BJ (cell line): ENCODE measurements at regions not wholly inside any gene's neighbourhood (a gene's known extent, or its start where the extent isn't known, plus 50 kb on each side); places are given as distances from the start of the nearest gene placed in this dataset.
"Not testable (repeated sequence)": the region's sequence is repeated elsewhere in the genome, so short reads cannot be mapped to it uniquely, and the experiment has no call there.

ENCODE experiments used
- CTCF ChIA-PET: fragments of 350-600 bp; formaldehyde crosslinking; extraction: SDS; loops from one replicate; lab custom pipeline; 2021; ENCODE audit warnings: antibody characterized with exemption, inconsistent platforms; lab: Yijun Ruan, JAX
- POLR2A ChIA-PET: fragments of 300-600 bp; sonication (Branson Sonifier 250); formaldehyde crosslinking; extraction: SDS; loops from one replicate; lab custom pipeline; 2021; ENCODE audit warnings: antibody characterized with exemption; lab: Charles Lee
- DNase-seq: peaks from one replicate; pipeline ENCODE4 v3.0.0-alpha.2; 2011; ENCODE audit warnings: low read depth
- H3K27me3 ChIP-seq: 2 replicates; pipeline ENCODE4 v1.6.0; 2011; ENCODE audit warnings: low read length; ENCODE audit not compliant: control insufficient read depth, insufficient read depth
- H3K36me3 ChIP-seq: 2 replicates; pipeline ENCODE4 v1.5.1; 2011; ENCODE audit warnings: low read length; ENCODE audit not compliant: control insufficient read depth, insufficient read depth
- H3K4me3 ChIP-seq: 2 replicates; pipeline ENCODE4 v1.5.1; 2011; ENCODE audit warnings: low read depth, mild to moderate bottlenecking, control low read depth, low read length
- TF ChIP-seq, protein P1 (sequence below): IDR thresholded peaks from 2 replicates; pipeline ENCODE4 v1.5.1; 2011; ENCODE audit warnings: low read depth, mild to moderate bottlenecking, control low read depth, inconsistent platforms, low read length, moderate library complexity; ENCODE audit not compliant: insufficient read depth

GRCh38 chr5:96113170-96113939, 151.7 kb upstream of the ELL2 start:
- no peaks in the 10 kb centered on the region for H3K27me3 ChIP-seq
- no peaks in the 10 kb centered on the region for H3K36me3 ChIP-seq
- ChIA-PET CTCF (no interaction called here), POLR2A (interaction anchor here (0.6 kb wide), 1 partner anchor 16 kb away, joined by 11 read pairs; no protein-coding TSS in a partner anchor)
- H3K4me3 ChIP-seq, result no peak overlapping the region
- TF ChIP-seq, protein P1, sequence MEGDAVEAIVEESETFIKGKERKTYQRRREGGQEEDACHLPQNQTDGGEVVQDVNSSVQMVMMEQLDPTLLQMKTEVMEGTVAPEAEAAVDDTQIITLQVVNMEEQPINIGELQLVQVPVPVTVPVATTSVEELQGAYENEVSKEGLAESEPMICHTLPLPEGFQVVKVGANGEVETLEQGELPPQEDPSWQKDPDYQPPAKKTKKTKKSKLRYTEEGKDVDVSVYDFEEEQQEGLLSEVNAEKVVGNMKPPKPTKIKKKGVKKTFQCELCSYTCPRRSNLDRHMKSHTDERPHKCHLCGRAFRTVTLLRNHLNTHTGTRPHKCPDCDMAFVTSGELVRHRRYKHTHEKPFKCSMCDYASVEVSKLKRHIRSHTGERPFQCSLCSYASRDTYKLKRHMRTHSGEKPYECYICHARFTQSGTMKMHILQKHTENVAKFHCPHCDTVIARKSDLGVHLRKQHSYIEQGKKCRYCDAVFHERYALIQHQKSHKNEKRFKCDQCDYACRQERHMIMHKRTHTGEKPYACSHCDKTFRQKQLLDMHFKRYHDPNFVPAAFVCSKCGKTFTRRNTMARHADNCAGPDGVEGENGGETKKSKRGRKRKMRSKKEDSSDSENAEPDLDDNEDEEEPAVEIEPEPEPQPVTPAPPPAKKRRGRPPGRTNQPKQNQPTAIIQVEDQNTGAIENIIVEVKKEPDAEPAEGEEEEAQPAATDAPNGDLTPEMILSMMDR, result no peak
- DNase-seq, result no peak

GRCh38 chr5:96112703-96113102, 151.1 kb upstream of the ELL2 start:
- ChIA-PET CTCF (no interaction called here), POLR2A (interaction anchor here (0.7 kb wide), 1 partner anchor 354 kb away, joined by 3 read pairs; no protein-coding TSS in a partner anchor)
- Histone ChIP-seq H3K27me3 (no peaks in the 10 kb centered on the region), H3K4me3 (no peak overlapping the region), H3K36me3 (no peaks in the 10 kb centered on the region)
- TF ChIP-seq, protein P1, result no peak
- no peak for DNase-seq

GRCh38 chr5:96112123-96112670, 150.5 kb upstream of the ELL2 start:
- Histone ChIP-seq H3K27me3 (no peaks in the 10 kb centered on the region), H3K36me3 (no peaks in the 10 kb centered on the region), H3K4me3 (no peak overlapping the region)
- ChIA-PET POLR2A (interaction anchor here (0.7 kb wide), 1 partner anchor 353 kb away, joined by 3 read pairs; no protein-coding TSS in a partner anchor), CTCF (interaction anchor here (0.5 kb wide), 1 partner anchor 161 kb away, joined by 3 read pairs; no protein-coding TSS in a partner anchor)
- no peak for DNase-seq
- TF ChIP-seq, protein P1, result no peak

DNA sequence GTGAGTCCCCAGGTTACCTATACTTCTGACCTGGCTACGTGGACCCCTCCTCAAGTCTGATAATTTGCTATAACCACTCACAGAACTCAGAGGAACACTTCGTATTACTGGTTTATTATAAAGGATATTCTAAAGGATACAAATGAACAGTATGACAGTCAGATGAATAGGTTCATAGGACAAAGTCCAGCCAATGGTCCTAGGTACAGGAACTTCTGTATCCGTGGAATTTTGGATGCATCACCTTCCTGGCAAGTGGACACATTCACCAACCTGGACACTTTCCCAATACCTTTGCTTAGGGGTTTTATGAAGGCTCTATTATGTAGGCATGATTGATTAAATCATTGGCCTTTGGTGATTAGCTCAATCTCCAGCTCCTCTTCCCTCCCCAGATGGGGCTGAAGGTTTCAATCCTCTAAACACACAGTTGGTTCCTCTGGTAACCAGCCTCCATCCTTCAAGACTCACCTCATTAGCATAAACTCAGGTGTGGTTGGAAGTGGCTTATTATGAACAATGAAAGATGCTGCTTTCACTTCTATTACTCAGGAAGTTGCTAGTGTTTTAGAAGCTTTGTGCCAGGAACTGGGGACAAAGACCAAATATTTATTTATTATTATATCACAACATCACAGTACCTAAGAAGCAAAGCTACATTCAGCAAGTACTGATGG, 149.6 kb upstream of the ELL2 start:
- no peaks in the 10 kb centered on the region for H3K27me3 ChIP-seq
- no peaks in the 10 kb centered on the region for H3K36me3 ChIP-seq
- no peak overlapping the region for H3K4me3 ChIP-seq
- ChIA-PET CTCF (interaction anchor here (0.5 to 0.9 kb wide), 2 partner anchors 45 to 160 kb away, joined by 3 to 7 read pairs; no protein-coding TSS in a partner anchor), POLR2A (no interaction called here)
- TF ChIP-seq, protein P1, result no peak
- no peak for DNase-seq

DNA sequence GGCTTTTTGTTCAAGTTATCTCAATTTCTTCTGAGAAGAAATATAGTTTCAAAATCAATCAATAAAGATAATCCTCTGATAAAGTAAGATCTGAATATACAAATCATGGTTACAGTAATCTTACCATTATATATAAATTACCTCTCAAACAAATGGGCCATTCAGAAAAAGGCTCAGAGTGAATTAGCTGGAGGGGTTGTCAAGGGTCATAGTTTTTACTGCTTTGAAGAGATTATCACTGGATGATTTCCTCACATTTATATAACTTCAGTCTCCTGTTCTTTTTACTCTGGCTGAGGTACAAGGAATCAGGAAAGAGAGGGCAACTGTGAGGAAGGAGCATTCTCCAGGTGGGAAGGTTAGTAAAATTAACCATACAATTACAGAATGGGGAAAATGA, 148.6 kb upstream of the ELL2 start:
- POLR2A ChIA-PET, result no interaction called here
- no peaks in the 10 kb centered on the region for H3K27me3 ChIP-seq

DNA sequence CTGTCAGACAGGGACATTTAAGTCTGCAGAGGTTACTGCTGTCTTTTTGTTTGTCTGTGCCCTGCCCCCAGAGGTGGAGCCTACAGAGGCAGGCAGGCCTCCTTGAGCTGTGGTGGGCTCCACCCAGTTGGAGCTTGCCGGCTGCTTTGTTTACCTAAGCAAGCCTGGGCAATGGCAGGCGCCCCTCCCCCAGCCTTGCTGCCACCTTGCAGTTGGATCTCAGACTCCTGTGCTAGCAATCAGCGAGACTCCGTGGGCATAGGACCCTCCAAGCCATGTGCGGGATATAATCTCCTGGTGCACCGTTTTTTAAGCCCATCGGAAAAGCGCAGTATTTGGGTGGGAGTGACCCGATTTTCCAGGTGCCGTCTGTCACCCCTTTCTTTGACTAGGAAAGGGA, 147.0 kb upstream of the ELL2 start:
- CTCF ChIA-PET, POLR2A ChIA-PET: not testable (repeated sequence)

More for the DNA sequence above, 148.6 kb upstream of the ELL2 start:
- no peak for DNase-seq
- TF ChIP-seq, protein P1, result no peak
- H3K36me3 ChIP-seq, result no peaks in the 10 kb centered on the region
- no peak overlapping the region for H3K4me3 ChIP-seq
- CTCF ChIA-PET, result no interaction called here

DNA sequence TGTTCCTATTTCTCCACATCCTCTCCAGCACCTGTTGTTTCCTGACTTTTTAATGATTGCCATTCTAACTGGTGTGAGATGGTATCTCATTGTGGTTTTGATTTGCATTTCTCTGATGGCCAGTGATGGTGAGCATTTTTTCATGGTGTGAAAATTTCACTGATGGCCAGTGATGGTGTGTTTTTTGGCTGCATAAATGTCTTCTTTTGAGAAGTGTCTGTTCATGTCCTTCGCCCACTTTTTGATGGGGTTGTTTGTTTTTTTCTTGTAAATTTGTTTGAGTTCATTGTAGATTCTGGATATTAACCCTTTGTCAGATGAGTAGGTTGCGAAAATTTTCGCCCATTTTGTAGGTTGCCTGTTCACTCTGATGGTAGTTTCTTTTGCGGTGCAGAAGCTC, 142.2 kb upstream of the ELL2 start:
- H3K27me3 ChIP-seq, CTCF ChIA-PET, H3K4me3 ChIP-seq, H3K36me3 ChIP-seq, POLR2A ChIA-PET, DNase-seq: not testable (repeated sequence)

More for the DNA sequence above, 147.0 kb upstream of the ELL2 start:
- H3K27me3 ChIP-seq, H3K4me3 ChIP-seq, DNase-seq, H3K36me3 ChIP-seq: not testable (repeated sequence)
